Osteocyte (in vitro differentiated cells): ENCODE measurements at regions not wholly inside any gene's neighbourhood (a gene's known extent, or its start where the extent isn't known, plus 50 kb on each side); places are given as distances from the start of the nearest gene placed in this dataset.
A peak's percentile ranks its signal among the peaks of the same experiment; 100 is the strongest.

Source experiments
- DNase-seq: peaks from one replicate; pipeline ENCODE4 v3.0.0; 2021; ENCODE audit warnings: mixed read lengths; ENCODE audit not compliant: unreplicated experiment; ENCODE audit errors: extremely low spot score
- H3K27ac Mint-ChIP-seq: one replicate; pipeline ENCODE4 v1.8.0; 2021; ENCODE audit warnings: mild to moderate bottlenecking, mixed read lengths; ENCODE audit not compliant: unreplicated experiment
- H3K27me3 Mint-ChIP-seq: one replicate; pipeline ENCODE4 v1.8.0; 2021; ENCODE audit warnings: mixed read lengths; ENCODE audit not compliant: unreplicated experiment
- H3K36me3 Mint-ChIP-seq: one replicate; pipeline ENCODE4 v1.8.0; 2021; ENCODE audit warnings: mixed read lengths; ENCODE audit not compliant: unreplicated experiment
- H3K4me1 Mint-ChIP-seq: one replicate; pipeline ENCODE4 v1.8.0; 2021; ENCODE audit warnings: mixed read lengths; ENCODE audit not compliant: unreplicated experiment
- H3K4me3 Mint-ChIP-seq: one replicate; pipeline ENCODE4 v1.8.0; 2021; ENCODE audit warnings: mild to moderate bottlenecking, moderate library complexity, mixed read lengths; ENCODE audit not compliant: unreplicated experiment
- H3K9me3 Mint-ChIP-seq: one replicate; pipeline ENCODE4 v1.8.0; 2021; ENCODE audit warnings: mixed read lengths; ENCODE audit not compliant: unreplicated experiment
- TF ChIP-seq, protein P1 (sequence below): fragments of 200-600 bp; sonication (generic); IDR thresholded peaks from 2 replicates; pipeline ENCODE4 v1.5.0; 2021; ENCODE audit warnings: antibody characterized with exemption, mild to moderate bottlenecking, moderate library complexity

- DNase-seq, result no peak
- H3K4me1 Mint-ChIP-seq, result peaks cover 7% of the 10 kb centered on the region
- H3K9me3 Mint-ChIP-seq, result peaks cover 13% of the 10 kb centered on the region
- peaks cover 3% of the 10 kb centered on the region for H3K36me3 Mint-ChIP-seq
- no peak overlapping the region for H3K27ac Mint-ChIP-seq
- TF ChIP-seq, protein P1, sequence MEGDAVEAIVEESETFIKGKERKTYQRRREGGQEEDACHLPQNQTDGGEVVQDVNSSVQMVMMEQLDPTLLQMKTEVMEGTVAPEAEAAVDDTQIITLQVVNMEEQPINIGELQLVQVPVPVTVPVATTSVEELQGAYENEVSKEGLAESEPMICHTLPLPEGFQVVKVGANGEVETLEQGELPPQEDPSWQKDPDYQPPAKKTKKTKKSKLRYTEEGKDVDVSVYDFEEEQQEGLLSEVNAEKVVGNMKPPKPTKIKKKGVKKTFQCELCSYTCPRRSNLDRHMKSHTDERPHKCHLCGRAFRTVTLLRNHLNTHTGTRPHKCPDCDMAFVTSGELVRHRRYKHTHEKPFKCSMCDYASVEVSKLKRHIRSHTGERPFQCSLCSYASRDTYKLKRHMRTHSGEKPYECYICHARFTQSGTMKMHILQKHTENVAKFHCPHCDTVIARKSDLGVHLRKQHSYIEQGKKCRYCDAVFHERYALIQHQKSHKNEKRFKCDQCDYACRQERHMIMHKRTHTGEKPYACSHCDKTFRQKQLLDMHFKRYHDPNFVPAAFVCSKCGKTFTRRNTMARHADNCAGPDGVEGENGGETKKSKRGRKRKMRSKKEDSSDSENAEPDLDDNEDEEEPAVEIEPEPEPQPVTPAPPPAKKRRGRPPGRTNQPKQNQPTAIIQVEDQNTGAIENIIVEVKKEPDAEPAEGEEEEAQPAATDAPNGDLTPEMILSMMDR, result peak; percentile 10
- H3K4me3 Mint-ChIP-seq, result no peak overlapping the region
- H3K27me3 Mint-ChIP-seq, result no peaks in the 10 kb centered on the region
Observed at GRCh38 chr15:35912196-35912595, 366.2 kb upstream of the DPH6 start.

- no peak for DNase-seq
- Mint-ChIP-seq H3K36me3 (peaks cover 3% of the 10 kb centered on the region), H3K27me3 (no peaks in the 10 kb centered on the region), H3K4me3 (no peak overlapping the region), H3K9me3 (peaks cover 18% of the 10 kb centered on the region), H3K27ac (no peak overlapping the region), H3K4me1 (no peaks in the 10 kb centered on the region)
- TF ChIP-seq, protein P1, result no peak
Observed at GRCh38 chr15:35914573-35914972, 368.6 kb upstream of the DPH6 start.

DNA sequence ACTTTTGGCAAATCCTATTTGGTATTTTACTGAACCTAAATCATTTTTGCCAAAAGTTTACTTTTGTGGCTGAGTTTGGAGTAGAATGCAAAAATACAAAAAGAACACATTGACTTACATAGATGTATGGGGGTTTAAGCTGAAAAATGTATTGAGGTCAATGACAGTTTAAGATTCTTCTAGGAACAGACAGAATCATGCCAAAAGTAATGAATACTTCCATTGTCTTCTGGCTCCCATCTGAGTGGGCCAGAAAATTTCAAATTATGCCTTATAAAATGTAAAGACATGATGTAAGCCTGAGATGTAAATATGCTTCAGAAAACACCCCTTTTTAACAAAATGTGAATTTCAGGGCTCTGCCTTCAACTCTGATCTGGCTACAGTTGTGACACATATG is 375.1 kb upstream of the DPH6 start:
- Mint-ChIP-seq H3K27ac (no peak overlapping the region), H3K27me3 (no peaks in the 10 kb centered on the region), H3K4me3 (no peak overlapping the region), H3K4me1 (no peaks in the 10 kb centered on the region), H3K9me3 (peaks cover 6% of the 10 kb centered on the region), H3K36me3 (no peaks in the 10 kb centered on the region)
- no peak for DNase-seq
- TF ChIP-seq, protein P1, result no peak

- Mint-ChIP-seq H3K36me3 (no peaks in the 10 kb centered on the region), H3K4me3 (no peak overlapping the region), H3K27me3 (no peaks in the 10 kb centered on the region), H3K9me3 (no peaks in the 10 kb centered on the region), H3K4me1 (no peaks in the 10 kb centered on the region), H3K27ac (no peak overlapping the region)
- DNase-seq, result no peak
- TF ChIP-seq, protein P1, result no peak
Observed at GRCh38 chr15:35925275-35926006, 379.5 kb upstream of the DPH6 start.

- TF ChIP-seq, protein P1, result no peak
- Mint-ChIP-seq H3K4me1 (no peaks in the 10 kb centered on the region), H3K36me3 (no peaks in the 10 kb centered on the region), H3K9me3 (no peaks in the 10 kb centered on the region), H3K27me3 (no peaks in the 10 kb centered on the region), H3K27ac (no peak overlapping the region), H3K4me3 (no peak overlapping the region)
- DNase-seq, result no peak
Observed at GRCh38 chr15:35926007-35926380, 380.0 kb upstream of the DPH6 start.
